Gastrocnemius medialis (tissue), 4 donors: ENCODE measurements at regions not wholly inside any gene's neighbourhood (a gene's known extent, or its start where the extent isn't known, plus 50 kb on each side); places are given as distances from the start of the nearest gene placed in this dataset.
"Not testable (repeated sequence)": the region's sequence is repeated elsewhere in the genome, so short reads cannot be mapped to it uniquely, and the experiment has no call there.

Experiments used
- ATAC-seq, 2 donors: fragments of 150-250 bp; one replicate each; pipeline ENCODE4 v1.9.1; 2016
- DNase-seq, 2 donors: peaks; one replicate each; pipeline ENCODE4 v3.0.0-alpha.2; 2019
- H3K27ac ChIP-seq, 4 donors: fragments of 200-600 bp; sonication (generic); 1 replicate in 1 of 4; 2 replicates in 3 of 4; pipeline ENCODE4 v1.5.1; 2016 to 2018; ENCODE audit warnings: mild to moderate bottlenecking in 2 of 4, moderate library complexity in 1 of 4
- H3K27me3 ChIP-seq, 3 donors: fragments of 200-600 bp; sonication (generic) in 2 of 3; 1 replicate in 1 of 3; 2 replicates in 2 of 3; pipeline versions ENCODE4 v1.5.1 to v1.6.0; 2016 to 2019; ENCODE audit warnings: mild to moderate bottlenecking in 1 of 3, moderate library complexity in 1 of 3
- H3K36me3 ChIP-seq, 2 donors: fragments of 200-600 bp; sonication (generic) in 1 of 2; one replicate each; pipeline ENCODE4 v1.5.1; 2017 to 2018
- H3K4me1 ChIP-seq, 2 donors: fragments of 200-600 bp; sonication (generic) in 1 of 2; one replicate each; pipeline ENCODE4 v1.5.1; 2016 to 2017; ENCODE audit warnings: mild to moderate bottlenecking in 2 of 2
- H3K4me3 ChIP-seq, 4 donors: fragments of 200-600 bp; sonication (generic) in 3 of 4; 1 replicate in 1 of 4; 2 replicates in 3 of 4; pipeline ENCODE4 v1.5.1; 2016 to 2019; ENCODE audit warnings: mild to moderate bottlenecking in 2 of 4
- H3K9me3 ChIP-seq, 3 donors: fragments of 200-600 bp; sonication (generic) in 2 of 3; 1 replicate in 1 of 3; 2 replicates in 2 of 3; pipeline ENCODE4 v1.5.1; 2016 to 2019
- CTCF ChIP-seq, 5 experiments: fragments of 450-650 bp in 3 of 5; fragments of 200-600 bp in 2 of 5; sonication (generic) in 2 of 5; IDR thresholded peaks in 4 of 5; conservative IDR thresholded peaks in 1 of 5; 1 replicate in 4 of 5; 2 replicates in 1 of 5; pipeline ENCODE4 v1.5.1; 2016 to 2019; ENCODE audit warnings: antibody characterized with exemption in 5 of 5, mild to moderate bottlenecking in 3 of 5, moderate library complexity in 3 of 5
- POLR2A ChIP-seq, 2 donors: fragments of 450-650 bp; IDR thresholded peaks; one replicate each; pipeline ENCODE4 v1.6.1; 2017; ENCODE audit warnings: antibody characterized with exemption in 2 of 2, mild to moderate bottlenecking in 2 of 2, moderate library complexity in 2 of 2
- in situ Hi-C, 4 donors: fragments of 200-750 bp; cut with MboI; loops; one replicate each; pipeline versions ENCODE4 v1.15.0 to v1.8.0; 2017; ENCODE audit warnings: low sequenced_read_pairs in 4 of 4
- intact Hi-C: fragments of 100-400 bp; cut with DNase I; formaldehyde crosslinking; loops from one replicate; pipeline ENCODE4 v1.15.1; 2023; ENCODE audit warnings: low total_unique reads

DNA sequence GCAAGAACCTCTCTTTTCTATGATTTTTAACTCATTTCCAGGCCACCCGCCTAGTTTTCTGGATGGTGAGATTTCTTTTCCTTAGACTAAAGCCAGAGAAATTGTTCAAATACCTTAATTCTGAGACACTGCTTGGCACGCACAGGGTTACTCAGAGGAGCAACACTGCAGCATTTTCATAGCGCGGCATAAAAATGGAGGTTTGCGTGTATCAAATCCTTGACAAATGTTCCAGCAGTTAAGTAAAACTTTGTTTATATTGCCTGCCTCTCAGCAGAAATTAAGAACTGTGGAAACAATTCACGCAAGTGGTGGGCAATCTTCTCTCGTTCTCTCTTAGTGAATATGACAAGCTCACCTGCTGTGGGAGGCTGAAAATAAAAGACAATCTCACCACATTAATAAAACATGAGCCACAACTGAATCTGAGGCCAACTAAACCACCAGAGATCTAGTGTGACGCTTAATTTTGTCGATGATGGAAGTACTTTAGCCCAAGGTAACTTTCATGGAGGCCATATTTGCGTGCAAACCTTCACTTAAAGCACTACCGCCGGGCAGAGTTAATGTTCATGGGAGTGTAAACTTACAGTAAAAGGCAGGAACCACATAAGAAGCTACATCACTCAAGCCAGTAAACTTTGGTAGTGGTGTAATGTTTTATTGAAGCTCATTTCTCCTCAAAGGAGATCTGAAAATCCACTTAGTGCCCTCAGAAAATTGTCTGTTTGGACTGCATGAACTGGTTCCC is 894.8 kb upstream of the EPHA5 start:
- no peak for TF ChIP-seq POLR2A (IDR thresholded peaks at IDR 0.05)
- TF ChIP-seq CTCF (IDR thresholded peaks at IDR 0.05 in 4 of 5, conservative IDR thresholded peaks at IDR 0.05 in 1 of 5): no peak
- Histone ChIP-seq H3K4me1 (no peaks in the 10 kb centered on the region), H3K27me3 (no peaks in the 10 kb centered on the region), H3K36me3 (no peaks in the 10 kb centered on the region), H3K4me3 (no peak overlapping the region), H3K27ac (no peak overlapping the region), H3K9me3 (no peaks in the 10 kb centered on the region)
- intact Hi-C loops: no loop called here
- ATAC-seq (no peak), DNase-seq (no peak)
- in situ Hi-C loops: no loop called here

DNA sequence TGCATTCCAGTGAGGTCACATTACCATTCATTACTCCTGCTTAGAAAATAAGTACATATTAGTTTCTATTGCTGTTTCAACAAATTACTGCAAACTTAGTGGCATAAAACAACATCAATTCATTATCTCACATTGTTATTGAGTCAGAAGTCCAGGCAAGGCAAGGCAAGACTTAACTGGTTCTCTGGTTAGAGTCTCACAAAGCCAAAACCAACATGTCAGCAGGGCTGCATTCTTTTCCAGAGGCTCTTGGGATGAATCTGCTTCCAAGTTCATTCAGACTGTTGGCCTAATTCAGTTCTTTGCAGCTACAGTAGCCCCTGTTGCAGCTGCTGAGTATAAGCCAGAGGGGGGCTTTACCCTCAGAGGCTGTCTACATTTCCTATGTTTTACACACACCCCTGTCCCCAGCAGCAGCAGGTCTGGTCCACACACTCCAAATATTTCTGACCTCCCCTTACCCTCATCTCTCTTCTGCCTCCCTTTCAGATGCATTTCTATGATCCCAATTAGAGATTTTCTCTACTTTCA is 892.1 kb upstream of the EPHA5 start:
- no peaks in the 10 kb centered on the region for H3K4me1 ChIP-seq
- intact Hi-C loops (no loop called here), in situ Hi-C loops (no loop called here)
- ATAC-seq (no peak), DNase-seq (no peak)
- no peaks in the 10 kb centered on the region for H3K27me3 ChIP-seq
- no peak overlapping the region for H3K27ac ChIP-seq
- no peaks in the 10 kb centered on the region for H3K36me3 ChIP-seq
- TF ChIP-seq POLR2A (IDR thresholded peaks at IDR 0.05) (no peak), CTCF (IDR thresholded peaks at IDR 0.05 in 4 of 5, conservative IDR thresholded peaks at IDR 0.05 in 1 of 5) (no peak)
- no peak overlapping the region for H3K4me3 ChIP-seq
- H3K9me3 ChIP-seq: no peaks in the 10 kb centered on the region

- DNase-seq, H3K27me3 ChIP-seq, intact Hi-C loops, ATAC-seq, H3K4me1 ChIP-seq, H3K36me3 ChIP-seq, H3K9me3 ChIP-seq, H3K4me3 ChIP-seq, H3K27ac ChIP-seq, in situ Hi-C loops: not testable (repeated sequence)
These were observed 891.3 kb upstream of the EPHA5 start for GRCh38 chr4:66561465-66562053.

DNA sequence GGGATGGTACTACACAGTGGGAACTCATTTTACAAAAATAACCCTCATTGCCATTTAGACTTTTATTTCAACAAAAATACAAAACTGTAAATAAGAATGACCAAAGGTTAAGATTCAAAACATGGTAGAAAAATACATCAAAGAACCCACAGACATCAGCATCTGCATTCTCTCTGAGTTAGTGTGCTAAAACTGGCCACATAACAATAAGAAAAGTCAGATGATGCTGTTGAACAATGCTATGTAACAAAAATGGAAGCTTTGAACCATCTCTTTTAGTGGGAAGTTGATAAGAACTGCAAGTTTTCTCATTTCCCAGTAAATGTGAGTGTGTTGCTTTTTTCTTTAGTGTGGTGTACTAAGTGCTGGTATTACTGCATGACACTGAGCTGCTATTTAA is 888.4 kb upstream of the EPHA5 start:
- Histone ChIP-seq H3K4me1 (no peaks in the 10 kb centered on the region), H3K27me3 (no peaks in the 10 kb centered on the region), H3K4me3 (no peak overlapping the region), H3K27ac (no peak overlapping the region), H3K36me3 (no peaks in the 10 kb centered on the region), H3K9me3 (no peaks in the 10 kb centered on the region)
- TF ChIP-seq CTCF (IDR thresholded peaks at IDR 0.05 in 4 of 5, conservative IDR thresholded peaks at IDR 0.05 in 1 of 5): no peak
- no peak for TF ChIP-seq POLR2A (IDR thresholded peaks at IDR 0.05)
- ATAC-seq (no peak), DNase-seq (no peak)
- intact Hi-C loops (no loop called here), in situ Hi-C loops (no loop called here)

DNA sequence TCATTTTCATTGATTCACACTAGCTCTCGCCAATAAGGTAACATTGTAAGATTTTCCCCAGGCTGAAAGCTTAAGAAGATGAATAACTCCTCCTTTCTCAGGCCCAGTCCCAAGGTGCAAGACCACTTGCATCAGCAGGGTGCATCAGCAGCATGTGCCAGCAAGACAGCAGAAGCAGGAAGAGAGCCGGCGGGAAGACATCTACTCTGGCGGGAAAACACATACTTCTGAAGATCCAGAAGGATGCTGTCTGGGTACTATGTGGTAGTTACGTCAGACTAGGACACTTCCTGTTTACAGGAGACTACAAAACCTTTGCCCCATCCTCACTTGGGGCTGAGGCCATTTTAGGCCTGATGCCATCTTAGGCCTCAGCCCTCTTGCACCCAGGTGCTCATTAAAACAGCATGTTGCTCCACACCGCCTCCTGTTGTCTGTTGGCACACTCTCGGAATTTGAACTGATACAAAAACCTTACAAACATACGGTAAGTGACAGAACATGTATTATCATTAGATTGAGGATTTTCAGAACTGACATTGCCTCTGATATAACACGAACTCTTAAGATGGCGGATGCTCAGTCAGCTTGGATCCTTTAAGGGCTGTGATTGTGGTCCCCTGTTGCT is 886.5 kb upstream of the EPHA5 start:
- no peak for TF ChIP-seq CTCF (IDR thresholded peaks at IDR 0.05 in 4 of 5, conservative IDR thresholded peaks at IDR 0.05 in 1 of 5)
- TF ChIP-seq POLR2A (IDR thresholded peaks at IDR 0.05): no peak
- in situ Hi-C loops: no loop called here
- no peaks in the 10 kb centered on the region for H3K9me3 ChIP-seq
- no peak overlapping the region for H3K4me3 ChIP-seq
- ATAC-seq (no peak), DNase-seq (no peak)
- H3K36me3 ChIP-seq: no peaks in the 10 kb centered on the region
- intact Hi-C loops: no loop called here
- no peak overlapping the region for H3K27ac ChIP-seq
- no peaks in the 10 kb centered on the region for H3K27me3 ChIP-seq
- no peaks in the 10 kb centered on the region for H3K4me1 ChIP-seq
